ENCODE measurements at regions not wholly inside any gene's neighbourhood (a gene's known extent, or its start where the extent isn't known, plus 50 kb on each side); places are given as distances from the start of the nearest gene placed in this dataset.

GRCh38 chr13:94959626-94960025, 247.3 kb upstream of the SOX21 start:
- DNase-seq: no peak
- Histone ChIP-seq H3K36me3 (no peaks in the 10 kb centered on the region), H3K9me3 (no peaks in the 10 kb centered on the region), H3K4me1 (ENCODE audit: insufficient read depth) (no peaks in the 10 kb centered on the region), H3K4me3 (no peak overlapping the region), H3K27me3 (no peaks in the 10 kb centered on the region), H3K27ac (no peak overlapping the region)
- WGBS, 3 donors: 63 to 84% (median 72%) methylated on average over 4 of the region's 4 CpGs
- TF ChIP-seq POLR2A (IDR thresholded peaks at IDR 0.05) (no peak), EP300 (IDR thresholded peaks at IDR 0.05) (no peak), CTCF (IDR thresholded peaks at IDR 0.05) (no peak)
- intact Hi-C loops (cut with DNase I): no loop called here

- H3K4me3 ChIP-seq: no peak overlapping the region
- no peak for DNase-seq
- TF ChIP-seq CTCF (IDR thresholded peaks at IDR 0.05) (no peak), POLR2A (IDR thresholded peaks at IDR 0.05) (no peak), EP300 (IDR thresholded peaks at IDR 0.05) (no peak)
- intact Hi-C loops (cut with DNase I): no loop called here
- 68 to 72% (median 68%) methylated on average over 5 of the region's 5 CpGs for WGBS, 3 donors
- H3K27me3 ChIP-seq: no peaks in the 10 kb centered on the region
- H3K27ac ChIP-seq: no peak overlapping the region
- no peaks in the 10 kb centered on the region for H3K36me3 ChIP-seq
- no peaks in the 10 kb centered on the region for H3K4me1 ChIP-seq (ENCODE audit: insufficient read depth)
- peaks cover 0 to 3% of the 10 kb centered on the region in 2 donors for H3K9me3 ChIP-seq
These were observed 244.2 kb upstream of the SOX21 start for GRCh38 chr13:94956417-94957110.

- H3K4me1 ChIP-seq (ENCODE audit: insufficient read depth): no peaks in the 10 kb centered on the region
- intact Hi-C loops (cut with DNase I): no loop called here
- no peak for DNase-seq
- no peaks in the 10 kb centered on the region for H3K27me3 ChIP-seq
- no peak overlapping the region for H3K27ac ChIP-seq
- peaks cover 0 to 3% of the 10 kb centered on the region in 2 donors for H3K9me3 ChIP-seq
- TF ChIP-seq CTCF (IDR thresholded peaks at IDR 0.05) (no peak), POLR2A (IDR thresholded peaks at IDR 0.05) (no peak), EP300 (IDR thresholded peaks at IDR 0.05) (no peak)
- H3K36me3 ChIP-seq: no peaks in the 10 kb centered on the region
- no peak overlapping the region for H3K4me3 ChIP-seq
These were observed 240.4 kb upstream of the SOX21 start for GRCh38 chr13:94952787-94953186.

- 39 to 53% (median 41%) methylated on average over 8 of the region's 8 CpGs for WGBS, 3 donors
- H3K9me3 ChIP-seq: peaks cover 0 to 3% of the 10 kb centered on the region in 2 donors
- no peak for DNase-seq
- H3K27ac ChIP-seq: no peak overlapping the region
- no peaks in the 10 kb centered on the region for H3K27me3 ChIP-seq
- no peak for TF ChIP-seq EP300 (IDR thresholded peaks at IDR 0.05)
- H3K4me1 ChIP-seq (ENCODE audit: insufficient read depth): no peaks in the 10 kb centered on the region
- no peaks in the 10 kb centered on the region for H3K36me3 ChIP-seq
- intact Hi-C loops (cut with DNase I): no loop called here
- H3K4me3 ChIP-seq: no peak overlapping the region
These were observed 238.0 kb upstream of the SOX21 start for GRCh38 chr13:94950303-94950702.

- Histone ChIP-seq H3K9me3 (no peaks in the 10 kb centered on the region), H3K27ac (no peak overlapping the region), H3K4me3 (no peak overlapping the region), H3K36me3 (no peaks in the 10 kb centered on the region), H3K4me1 (ENCODE audit: insufficient read depth) (no peaks in the 10 kb centered on the region), H3K27me3 (no peaks in the 10 kb centered on the region)
- 71 to 78% (median 74%) methylated on average over 7 of the region's 7 CpGs for WGBS, 3 donors
- intact Hi-C loops (cut with DNase I): no loop called here
- DNase-seq: no peak
- TF ChIP-seq POLR2A (IDR thresholded peaks at IDR 0.05) (no peak), EP300 (IDR thresholded peaks at IDR 0.05) (no peak), CTCF (IDR thresholded peaks at IDR 0.05) (no peak)
These were observed 235.6 kb upstream of the SOX21 start for GRCh38 chr13:94947965-94948371.
